IMR-90 (cell line): ENCODE measurements at regions not wholly inside any gene's neighbourhood (a gene's known extent, or its start where the extent isn't known, plus 50 kb on each side); places are given as distances from the start of the nearest gene placed in this dataset.

ENCODE experiments used
- ATAC-seq: fragments of 200-7000 bp; cut with Tn5 transposase; 2 replicates; pipeline ENCODE4 v1.9.1; 2020; ENCODE audit warnings: low read depth, mild to moderate bottlenecking, moderate library complexity
- BruUV-seq: library from RNA; stranded (reverse); fragments of 400-500 nt; replicated peaks from 2 replicates; lab custom pipeline; 2021; lab: Mats Ljungman, UMichigan
- CTCF ChIA-PET: fragments of 300-600 bp; formaldehyde crosslinking; extraction: SDS; loops from one replicate; lab custom pipeline; 2021; ENCODE audit warnings: antibody characterized with exemption; lab: Yijun Ruan, JAX
- POLR2A ChIA-PET: fragments of 300-600 bp; sonication (Branson Sonifier 250); formaldehyde crosslinking; loops from one replicate; lab custom pipeline; 2022; ENCODE audit warnings: antibody characterized with exemption; ENCODE audit not compliant: unreplicated experiment; lab: Charles Lee
- DNase-seq: peaks from one replicate; pipeline ENCODE4 v3.0.0; 2013
- H2AFZ ChIP-seq: replicated peaks from 2 replicates; pipeline ENCODE3; 2013; ENCODE audit warnings: low read length, mild to moderate bottlenecking; ENCODE audit not compliant: poor library complexity
- H2AK5ac ChIP-seq: 2 replicates; pipeline ENCODE4 v1.6.1; 2013; ENCODE audit warnings: low read depth, low read length, inconsistent platforms
- H2AK9ac ChIP-seq: replicated peaks from 2 replicates; pipeline ENCODE3; 2013; ENCODE audit warnings: mild to moderate bottlenecking, low read depth, low read length, moderate library complexity; ENCODE audit not compliant: poor library complexity
- H2BK120ac ChIP-seq: 2 replicates; pipeline ENCODE4 v1.6.1; 2013; ENCODE audit warnings: low read depth, low read length, inconsistent platforms
- H2BK15ac ChIP-seq: 3 replicates; pipeline ENCODE4 v1.6.1; 2013; ENCODE audit warnings: low read depth, low read length, inconsistent platforms
- H2BK20ac ChIP-seq: 2 replicates; pipeline ENCODE4 v1.6.1; 2013; ENCODE audit warnings: low read depth, mild to moderate bottlenecking, inconsistent platforms, low read length, moderate library complexity
- H2BK5ac ChIP-seq: 2 replicates; pipeline ENCODE4 v1.6.1; 2013; ENCODE audit warnings: mild to moderate bottlenecking, low read depth, low read length, inconsistent platforms; ENCODE audit not compliant: poor library complexity, severe bottlenecking
- H3K14ac ChIP-seq: replicated peaks from 2 replicates; pipeline ENCODE4 v1.6.1; 2013; ENCODE audit warnings: low read depth, low read length, inconsistent platforms
- H3K18ac ChIP-seq: 2 replicates; pipeline ENCODE4 v1.6.1; 2013; ENCODE audit warnings: low read depth, low read length, control low read depth
- H3K23ac ChIP-seq: 2 replicates; pipeline ENCODE4 v1.6.1; 2013; ENCODE audit warnings: low read depth, low read length, inconsistent platforms
- H3K27ac ChIP-seq: 2 replicates; pipeline ENCODE4 v1.5.1; 2013; ENCODE audit warnings: mild to moderate bottlenecking, control low read depth, low read length; ENCODE audit not compliant: insufficient read depth
- H3K27me3 ChIP-seq: 2 replicates; pipeline ENCODE4 v1.6.1; 2013; ENCODE audit warnings: low read length; ENCODE audit not compliant: control insufficient read depth, insufficient read depth
- H3K36me3 ChIP-seq: 2 replicates; pipeline ENCODE4 v1.6.1; 2013; ENCODE audit warnings: low read length, mixed read lengths; ENCODE audit not compliant: control insufficient read depth, insufficient read depth
- H3K4ac ChIP-seq: 2 replicates; pipeline ENCODE4 v1.6.1; 2013; ENCODE audit warnings: low read depth, low read length, inconsistent platforms
- H3K4me1 ChIP-seq: 2 replicates; pipeline ENCODE4 v1.6.1; 2013; ENCODE audit warnings: low read length, mixed read lengths; ENCODE audit not compliant: control insufficient read depth, insufficient read depth
- H3K4me2 ChIP-seq: 2 replicates; pipeline ENCODE4 v1.6.1; 2013; ENCODE audit warnings: low read depth, mild to moderate bottlenecking, control low read depth, low read length, moderate library complexity
- H3K4me3 ChIP-seq: 2 replicates; pipeline ENCODE4 v1.5.1; 2013; ENCODE audit warnings: low read depth, mild to moderate bottlenecking, control low read depth, low read length, moderate library complexity; ENCODE audit not compliant: insufficient read depth
- H3K56ac ChIP-seq: 2 replicates; pipeline ENCODE4 v1.6.1; 2013; ENCODE audit warnings: low read length, inconsistent platforms; ENCODE audit not compliant: insufficient read depth; ENCODE audit errors: extremely low read depth
- H3K79me1 ChIP-seq, 2 experiments: 2 replicates each; pipeline ENCODE4 v1.6.1; 2013; ENCODE audit warnings: low read length in 2 of 2, inconsistent platforms in 1 of 2, low read depth in 1 of 2
- H3K9ac ChIP-seq: 2 replicates; pipeline ENCODE4 v1.6.1; 2013; ENCODE audit warnings: low read depth, low read length, control low read depth
- H3K9me1 ChIP-seq: 2 replicates; pipeline ENCODE4 v1.6.1; 2013; ENCODE audit warnings: low read length, inconsistent platforms; ENCODE audit not compliant: insufficient read depth
- H3K9me3 ChIP-seq: 2 replicates; pipeline ENCODE4 v1.6.1; 2013; ENCODE audit warnings: low read length; ENCODE audit not compliant: control insufficient read depth, insufficient read depth
- H4K20me1 ChIP-seq: 2 replicates; pipeline ENCODE4 v1.6.1; 2013; ENCODE audit warnings: low read length, inconsistent platforms; ENCODE audit not compliant: insufficient read depth
- H4K5ac ChIP-seq: 2 replicates; pipeline ENCODE4 v1.6.1; 2013; ENCODE audit warnings: mild to moderate bottlenecking, low read depth, low read length, control low read depth
- H4K8ac ChIP-seq, 2 experiments: 2 replicates each; pipeline ENCODE4 v1.6.1; 2013; ENCODE audit warnings: low read depth in 2 of 2, low read length in 2 of 2, control low read depth in 1 of 2, inconsistent platforms in 1 of 2
- H4K91ac ChIP-seq: 2 replicates; pipeline ENCODE4 v1.6.1; 2013; ENCODE audit warnings: low read depth, low read length, inconsistent platforms; ENCODE audit not compliant: insufficient read depth
- BHLHE40 ChIP-seq: fragments of 150-350 bp; IDR thresholded peaks from 2 replicates; pipeline ENCODE4 v1.6.1; 2016; ENCODE audit warnings: mild to moderate bottlenecking, low read depth, low read length
- CEBPB ChIP-seq: IDR thresholded peaks from 2 replicates; pipeline ENCODE4 v1.6.1; 2012; ENCODE audit warnings: low read depth, low read length, improper control_type of control experiment
- CHD1 ChIP-seq: IDR thresholded peaks from 2 replicates; pipeline ENCODE4 v1.6.1; 2012; ENCODE audit warnings: low read depth, low read length, improper control_type of control experiment
- FOS ChIP-seq: fragments of 150-350 bp; IDR thresholded peaks from 2 replicates; pipeline ENCODE4 v1.6.1; 2016; ENCODE audit warnings: low read depth, low read length
- MAFK ChIP-seq: IDR thresholded peaks from 2 replicates; pipeline ENCODE4 v1.6.1; 2012; ENCODE audit warnings: low read depth, low read length, improper control_type of control experiment
- MAZ ChIP-seq: IDR thresholded peaks from 2 replicates; pipeline ENCODE4 v1.6.1; 2012; ENCODE audit warnings: low read depth, mild to moderate bottlenecking, low read length, improper control_type of control experiment, moderate library complexity, borderline replicate concordance
- MXI1 ChIP-seq: IDR thresholded peaks from 2 replicates; pipeline ENCODE4 v1.6.1; 2012; ENCODE audit warnings: low read depth, mild to moderate bottlenecking, low read length, moderate library complexity, borderline replicate concordance
- NFE2L2 ChIP-seq: fragments of 150-350 bp; IDR thresholded peaks from 2 replicates; pipeline ENCODE4 v1.6.1; 2016; ENCODE audit warnings: low read depth, mild to moderate bottlenecking, low read length
- POLR2A ChIP-seq: IDR thresholded peaks from 2 replicates; pipeline ENCODE4 v1.6.1; 2012; ENCODE audit warnings: mild to moderate bottlenecking, low read depth, low read length
- RAD21 ChIP-seq: IDR thresholded peaks from 2 replicates; pipeline ENCODE4 v1.6.1; 2012; ENCODE audit warnings: low read length, improper control_type of control experiment
- RCOR1 ChIP-seq: IDR thresholded peaks from 2 replicates; pipeline ENCODE4 v1.6.1; 2012; ENCODE audit warnings: mild to moderate bottlenecking, low read length, improper control_type of control experiment; ENCODE audit not compliant: insufficient replicate concordance
- RFX5 ChIP-seq: IDR thresholded peaks from 2 replicates; pipeline ENCODE4 v1.8.0; 2012; ENCODE audit warnings: low read depth, mild to moderate bottlenecking, low read length, moderate library complexity
- SMC3 ChIP-seq: fragments of 150-350 bp; IDR thresholded peaks from 2 replicates; pipeline ENCODE4 v1.6.1; 2016; ENCODE audit warnings: low read depth, mild to moderate bottlenecking, antibody characterized with exemption, low read length, moderate library complexity
- dilution Hi-C: fragments of 300-500 bp; cut with HindIII; formaldehyde crosslinking; loops from one replicate; pipeline ENCODE4 v1.14.3; 2018; ENCODE audit warnings: low sequenced_read_pairs; ENCODE audit not compliant: unreplicated experiment
- in situ Hi-C: fragments of 300-500 bp; cut with MboI; formaldehyde crosslinking; loops from 3 replicates; pipeline ENCODE4 v1.14.3; 2019; ENCODE audit warnings: low sequenced_read_pairs, inconsistent platforms, mixed read lengths
- intact Hi-C: fragments of 100-400 bp; cut with micrococcal nuclease; formaldehyde crosslinking; loops from 2 replicates; pipeline ENCODE4 v1.10.0; 2022
- TF ChIP-seq, protein P1 (sequence below): fragments of 150-350 bp; IDR thresholded peaks from 2 replicates; pipeline ENCODE4 v1.6.1; 2017; ENCODE audit warnings: mild to moderate bottlenecking, antibody characterized with exemption, low read length, low read depth
- TF ChIP-seq, protein P2 (sequence below): fragments of 150-350 bp; IDR thresholded peaks from 2 replicates; pipeline ENCODE4 v1.6.1; 2016; ENCODE audit warnings: low read depth, mild to moderate bottlenecking, low read length, moderate library complexity, borderline replicate concordance
- TF ChIP-seq, protein P3 (sequence below): conservative IDR thresholded peaks from 2 replicates; pipeline ENCODE4 v1.5.1; 2012; ENCODE audit warnings: mild to moderate bottlenecking, low read depth, low read length, improper control_type of control experiment

DNA sequence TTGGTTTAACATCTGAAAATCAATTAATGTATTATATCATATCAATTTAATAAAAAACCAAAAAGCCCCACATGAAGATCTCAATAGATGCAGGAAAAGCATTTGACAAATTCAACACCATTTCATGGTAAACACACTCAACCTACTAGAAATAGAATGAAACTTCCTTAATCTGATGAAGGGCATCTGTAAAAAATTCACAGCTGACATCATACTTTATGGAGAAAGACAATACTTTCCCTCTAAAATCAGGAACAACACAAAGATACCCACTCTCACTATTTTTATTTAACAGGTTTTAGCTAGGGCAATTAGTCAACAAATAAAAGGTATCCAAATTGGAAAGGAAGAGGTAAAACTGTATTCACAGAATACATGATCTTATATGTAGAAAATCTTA is 303.0 kb upstream of the ZEB2 start:
- POLR2A ChIA-PET: no interaction called here
- CTCF ChIA-PET: no interaction called here
- ATAC-seq (no peak), DNase-seq (no peak)
- Histone ChIP-seq H3K4me2 (no peak overlapping the region), H3K9me3 (peaks cover 3% of the 10 kb centered on the region; the same call in 1 of the 2 replicates), H2AK9ac (no peak overlapping the region), H3K27ac (no peak overlapping the region), H3K79me1 (no peaks in the 10 kb centered on the region), H3K56ac (no peak overlapping the region), H3K14ac (no peak overlapping the region), H3K4ac (no peak overlapping the region), H3K27me3 (no peaks in the 10 kb centered on the region), H2BK120ac (no peak overlapping the region), H3K4me3 (no peak overlapping the region), H4K20me1 (no peaks in the 10 kb centered on the region), H4K8ac (no peak overlapping the region), H3K23ac (no peak overlapping the region), H2BK15ac (no peak overlapping the region), H2BK5ac (no peak overlapping the region), H3K18ac (no peak overlapping the region), H4K91ac (no peak overlapping the region), H3K36me3 (no peaks in the 10 kb centered on the region), H3K9ac (no peak overlapping the region), H2BK20ac (no peak overlapping the region), H3K4me1 (no peaks in the 10 kb centered on the region), H2AFZ (no peak overlapping the region), H4K5ac (no peak overlapping the region), H3K9me1 (no peaks in the 10 kb centered on the region), H2AK5ac (no peak overlapping the region)
- no peak for TF ChIP-seq CHD1
- TF ChIP-seq, protein P1, sequence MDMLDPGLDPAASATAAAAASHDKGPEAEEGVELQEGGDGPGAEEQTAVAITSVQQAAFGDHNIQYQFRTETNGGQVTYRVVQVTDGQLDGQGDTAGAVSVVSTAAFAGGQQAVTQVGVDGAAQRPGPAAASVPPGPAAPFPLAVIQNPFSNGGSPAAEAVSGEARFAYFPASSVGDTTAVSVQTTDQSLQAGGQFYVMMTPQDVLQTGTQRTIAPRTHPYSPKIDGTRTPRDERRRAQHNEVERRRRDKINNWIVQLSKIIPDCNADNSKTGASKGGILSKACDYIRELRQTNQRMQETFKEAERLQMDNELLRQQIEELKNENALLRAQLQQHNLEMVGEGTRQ: no peak
- no peak for TF ChIP-seq MAZ
- no peak for TF ChIP-seq RFX5
- TF ChIP-seq SMC3: no peak
- TF ChIP-seq CEBPB: no peak
- TF ChIP-seq RCOR1: no peak
- TF ChIP-seq MAFK: no peak
- TF ChIP-seq RAD21: no peak
- TF ChIP-seq BHLHE40: no peak
- no peak for TF ChIP-seq POLR2A
- TF ChIP-seq, protein P2, sequence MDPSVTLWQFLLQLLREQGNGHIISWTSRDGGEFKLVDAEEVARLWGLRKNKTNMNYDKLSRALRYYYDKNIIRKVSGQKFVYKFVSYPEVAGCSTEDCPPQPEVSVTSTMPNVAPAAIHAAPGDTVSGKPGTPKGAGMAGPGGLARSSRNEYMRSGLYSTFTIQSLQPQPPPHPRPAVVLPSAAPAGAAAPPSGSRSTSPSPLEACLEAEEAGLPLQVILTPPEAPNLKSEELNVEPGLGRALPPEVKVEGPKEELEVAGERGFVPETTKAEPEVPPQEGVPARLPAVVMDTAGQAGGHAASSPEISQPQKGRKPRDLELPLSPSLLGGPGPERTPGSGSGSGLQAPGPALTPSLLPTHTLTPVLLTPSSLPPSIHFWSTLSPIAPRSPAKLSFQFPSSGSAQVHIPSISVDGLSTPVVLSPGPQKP: no peak
- no peak for TF ChIP-seq NFE2L2
- TF ChIP-seq, protein P3, sequence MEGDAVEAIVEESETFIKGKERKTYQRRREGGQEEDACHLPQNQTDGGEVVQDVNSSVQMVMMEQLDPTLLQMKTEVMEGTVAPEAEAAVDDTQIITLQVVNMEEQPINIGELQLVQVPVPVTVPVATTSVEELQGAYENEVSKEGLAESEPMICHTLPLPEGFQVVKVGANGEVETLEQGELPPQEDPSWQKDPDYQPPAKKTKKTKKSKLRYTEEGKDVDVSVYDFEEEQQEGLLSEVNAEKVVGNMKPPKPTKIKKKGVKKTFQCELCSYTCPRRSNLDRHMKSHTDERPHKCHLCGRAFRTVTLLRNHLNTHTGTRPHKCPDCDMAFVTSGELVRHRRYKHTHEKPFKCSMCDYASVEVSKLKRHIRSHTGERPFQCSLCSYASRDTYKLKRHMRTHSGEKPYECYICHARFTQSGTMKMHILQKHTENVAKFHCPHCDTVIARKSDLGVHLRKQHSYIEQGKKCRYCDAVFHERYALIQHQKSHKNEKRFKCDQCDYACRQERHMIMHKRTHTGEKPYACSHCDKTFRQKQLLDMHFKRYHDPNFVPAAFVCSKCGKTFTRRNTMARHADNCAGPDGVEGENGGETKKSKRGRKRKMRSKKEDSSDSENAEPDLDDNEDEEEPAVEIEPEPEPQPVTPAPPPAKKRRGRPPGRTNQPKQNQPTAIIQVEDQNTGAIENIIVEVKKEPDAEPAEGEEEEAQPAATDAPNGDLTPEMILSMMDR: no peak
- TF ChIP-seq FOS: no peak
- no peak for TF ChIP-seq MXI1
- no TSS peak for BruUV-seq
- intact Hi-C loops (no loop called here), dilution Hi-C loops (no loop called here), in situ Hi-C loops (no loop called here)
